ENCODE measurements at regions not wholly inside any gene's neighbourhood (a gene's known extent, or its start where the extent isn't known, plus 50 kb on each side); places are given as distances from the start of the nearest gene placed in this dataset.

DNA sequence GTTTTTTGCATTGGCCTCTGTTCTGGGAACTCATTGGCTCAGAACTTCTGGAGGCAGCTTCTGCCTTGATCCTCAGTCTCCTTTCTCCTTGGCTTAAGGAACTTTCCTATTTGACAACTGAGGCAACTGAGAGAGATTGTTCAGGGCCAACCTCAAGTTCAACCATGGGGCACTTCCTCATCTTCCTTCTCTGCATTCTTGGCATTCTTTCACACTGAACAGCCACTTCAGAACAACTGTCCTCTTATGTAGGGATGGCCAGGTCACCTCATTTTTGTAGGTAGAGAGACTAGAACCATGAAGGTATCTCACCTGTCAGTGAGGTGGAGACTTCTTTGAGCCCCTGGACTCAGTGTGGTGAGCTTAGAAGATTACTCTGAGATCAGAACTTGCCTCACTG is 63.0 kb upstream of the NRXN3 start:
- H3K4me3 ChIP-seq (ENCODE audit: low read depth in 1 of 3, low read length in 3 of 3), result no peak overlapping the region
- no peaks in the 10 kb centered on the region for H3K4me1 ChIP-seq (ENCODE audit: control insufficient read depth in 4 of 4, insufficient read depth in 4 of 4, low read length in 3 of 4)
- no peak for DNase-seq (ENCODE audit: low spot score)
- no peak overlapping the region for H3K9ac ChIP-seq (ENCODE audit: low read depth in 1 of 2, low read length in 2 of 2)
- H3K9me3 ChIP-seq (ENCODE audit: control insufficient read depth in 4 of 4, low read length in 3 of 4), result no peaks in the 10 kb centered on the region
- no peaks in the 10 kb centered on the region for H3K36me3 ChIP-seq (ENCODE audit: control insufficient read depth in 4 of 4, insufficient read depth in 3 of 4, low read depth in 1 of 4, low read length in 3 of 4)
- TF ChIP-seq, protein P1, sequence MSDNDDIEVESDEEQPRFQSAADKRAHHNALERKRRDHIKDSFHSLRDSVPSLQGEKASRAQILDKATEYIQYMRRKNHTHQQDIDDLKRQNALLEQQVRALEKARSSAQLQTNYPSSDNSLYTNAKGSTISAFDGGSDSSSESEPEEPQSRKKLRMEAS (IDR thresholded peaks at IDR 0.05), result no peak
- TF ChIP-seq SP1 (IDR thresholded peaks at IDR 0.05) (no peak), GABPA (IDR thresholded peaks at IDR 0.05 in 1 of 2, conservative IDR thresholded peaks at IDR 0.05 in 1 of 2) (no peak), RXRA (IDR thresholded peaks at IDR 0.05) (no peak), FOXA2 (IDR thresholded peaks at IDR 0.05) (no peak), HNF4A (conservative IDR thresholded peaks at IDR 0.05) (no peak), YY1 (IDR thresholded peaks at IDR 0.05) (no peak), RAD21 (IDR thresholded peaks at IDR 0.05) (no peak), EGR1 (IDR thresholded peaks at IDR 0.05; ENCODE audit: low read depth in 2 of 2) (no peak), FOXA1 (IDR thresholded peaks at IDR 0.05) (no peak), NR2F2 (IDR thresholded peaks at IDR 0.05) (no peak), JUND (IDR thresholded peaks at IDR 0.05) (no peak), TAF1 (conservative IDR thresholded peaks at IDR 0.05) (no peak)
- TF ChIP-seq, protein P2, sequence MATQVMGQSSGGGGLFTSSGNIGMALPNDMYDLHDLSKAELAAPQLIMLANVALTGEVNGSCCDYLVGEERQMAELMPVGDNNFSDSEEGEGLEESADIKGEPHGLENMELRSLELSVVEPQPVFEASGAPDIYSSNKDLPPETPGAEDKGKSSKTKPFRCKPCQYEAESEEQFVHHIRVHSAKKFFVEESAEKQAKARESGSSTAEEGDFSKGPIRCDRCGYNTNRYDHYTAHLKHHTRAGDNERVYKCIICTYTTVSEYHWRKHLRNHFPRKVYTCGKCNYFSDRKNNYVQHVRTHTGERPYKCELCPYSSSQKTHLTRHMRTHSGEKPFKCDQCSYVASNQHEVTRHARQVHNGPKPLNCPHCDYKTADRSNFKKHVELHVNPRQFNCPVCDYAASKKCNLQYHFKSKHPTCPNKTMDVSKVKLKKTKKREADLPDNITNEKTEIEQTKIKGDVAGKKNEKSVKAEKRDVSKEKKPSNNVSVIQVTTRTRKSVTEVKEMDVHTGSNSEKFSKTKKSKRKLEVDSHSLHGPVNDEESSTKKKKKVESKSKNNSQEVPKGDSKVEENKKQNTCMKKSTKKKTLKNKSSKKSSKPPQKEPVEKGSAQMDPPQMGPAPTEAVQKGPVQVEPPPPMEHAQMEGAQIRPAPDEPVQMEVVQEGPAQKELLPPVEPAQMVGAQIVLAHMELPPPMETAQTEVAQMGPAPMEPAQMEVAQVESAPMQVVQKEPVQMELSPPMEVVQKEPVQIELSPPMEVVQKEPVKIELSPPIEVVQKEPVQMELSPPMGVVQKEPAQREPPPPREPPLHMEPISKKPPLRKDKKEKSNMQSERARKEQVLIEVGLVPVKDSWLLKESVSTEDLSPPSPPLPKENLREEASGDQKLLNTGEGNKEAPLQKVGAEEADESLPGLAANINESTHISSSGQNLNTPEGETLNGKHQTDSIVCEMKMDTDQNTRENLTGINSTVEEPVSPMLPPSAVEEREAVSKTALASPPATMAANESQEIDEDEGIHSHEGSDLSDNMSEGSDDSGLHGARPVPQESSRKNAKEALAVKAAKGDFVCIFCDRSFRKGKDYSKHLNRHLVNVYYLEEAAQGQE (IDR thresholded peaks at IDR 0.05), result no peak
- TF ChIP-seq, protein P3, sequence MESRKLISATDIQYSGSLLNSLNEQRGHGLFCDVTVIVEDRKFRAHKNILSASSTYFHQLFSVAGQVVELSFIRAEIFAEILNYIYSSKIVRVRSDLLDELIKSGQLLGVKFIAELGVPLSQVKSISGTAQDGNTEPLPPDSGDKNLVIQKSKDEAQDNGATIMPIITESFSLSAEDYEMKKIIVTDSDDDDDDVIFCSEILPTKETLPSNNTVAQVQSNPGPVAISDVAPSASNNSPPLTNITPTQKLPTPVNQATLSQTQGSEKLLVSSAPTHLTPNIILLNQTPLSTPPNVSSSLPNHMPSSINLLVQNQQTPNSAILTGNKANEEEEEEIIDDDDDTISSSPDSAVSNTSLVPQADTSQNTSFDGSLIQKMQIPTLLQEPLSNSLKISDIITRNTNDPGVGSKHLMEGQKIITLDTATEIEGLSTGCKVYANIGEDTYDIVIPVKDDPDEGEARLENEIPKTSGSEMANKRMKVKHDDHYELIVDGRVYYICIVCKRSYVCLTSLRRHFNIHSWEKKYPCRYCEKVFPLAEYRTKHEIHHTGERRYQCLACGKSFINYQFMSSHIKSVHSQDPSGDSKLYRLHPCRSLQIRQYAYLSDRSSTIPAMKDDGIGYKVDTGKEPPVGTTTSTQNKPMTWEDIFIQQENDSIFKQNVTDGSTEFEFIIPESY (IDR thresholded peaks at IDR 0.05), result no peak
- TF ChIP-seq, protein P4, sequence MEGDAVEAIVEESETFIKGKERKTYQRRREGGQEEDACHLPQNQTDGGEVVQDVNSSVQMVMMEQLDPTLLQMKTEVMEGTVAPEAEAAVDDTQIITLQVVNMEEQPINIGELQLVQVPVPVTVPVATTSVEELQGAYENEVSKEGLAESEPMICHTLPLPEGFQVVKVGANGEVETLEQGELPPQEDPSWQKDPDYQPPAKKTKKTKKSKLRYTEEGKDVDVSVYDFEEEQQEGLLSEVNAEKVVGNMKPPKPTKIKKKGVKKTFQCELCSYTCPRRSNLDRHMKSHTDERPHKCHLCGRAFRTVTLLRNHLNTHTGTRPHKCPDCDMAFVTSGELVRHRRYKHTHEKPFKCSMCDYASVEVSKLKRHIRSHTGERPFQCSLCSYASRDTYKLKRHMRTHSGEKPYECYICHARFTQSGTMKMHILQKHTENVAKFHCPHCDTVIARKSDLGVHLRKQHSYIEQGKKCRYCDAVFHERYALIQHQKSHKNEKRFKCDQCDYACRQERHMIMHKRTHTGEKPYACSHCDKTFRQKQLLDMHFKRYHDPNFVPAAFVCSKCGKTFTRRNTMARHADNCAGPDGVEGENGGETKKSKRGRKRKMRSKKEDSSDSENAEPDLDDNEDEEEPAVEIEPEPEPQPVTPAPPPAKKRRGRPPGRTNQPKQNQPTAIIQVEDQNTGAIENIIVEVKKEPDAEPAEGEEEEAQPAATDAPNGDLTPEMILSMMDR (IDR thresholded peaks at IDR 0.05; ENCODE audit: low read depth, low read length, missing input control), result no peak
- no peak overlapping the region for H3K27ac ChIP-seq (ENCODE audit: low read depth in 1 of 2, low read length in 2 of 2)
- peaks cover 0 to 4% (median 0%) of the 10 kb centered on the region in 4 donors for H3K27me3 ChIP-seq (ENCODE audit: control insufficient read depth in 4 of 4, insufficient read depth in 4 of 4, low read length in 3 of 4)

DNA sequence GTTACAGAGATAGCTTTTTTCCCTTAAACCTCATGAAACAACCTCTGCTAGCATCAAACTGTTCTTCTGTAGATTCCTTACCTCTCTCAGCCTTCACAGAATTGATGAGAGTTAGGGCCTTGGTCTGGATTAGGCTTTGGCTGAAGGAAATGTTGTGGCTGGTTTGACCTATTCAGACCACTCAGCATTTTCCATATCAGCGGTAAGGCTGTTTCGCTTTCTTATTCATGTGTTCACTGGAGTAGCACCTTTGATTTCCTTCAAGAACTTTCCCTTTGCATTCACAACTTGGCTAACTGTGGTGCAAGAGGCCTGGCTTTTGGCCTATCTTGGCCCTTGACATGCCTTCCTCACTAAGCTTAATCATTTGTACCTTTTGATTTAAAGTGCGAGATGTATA is 50.7 kb upstream of the NRXN3 start:
- no peaks in the 10 kb centered on the region for H3K36me3 ChIP-seq (ENCODE audit: control insufficient read depth in 4 of 4, insufficient read depth in 3 of 4, low read depth in 1 of 4, low read length in 3 of 4)
- H3K27me3 ChIP-seq (ENCODE audit: control insufficient read depth in 4 of 4, insufficient read depth in 4 of 4, low read length in 3 of 4), result no peaks in the 10 kb centered on the region
- H3K4me3 ChIP-seq (ENCODE audit: low read depth in 1 of 3, low read length in 3 of 3), result no peak overlapping the region
- WGBS, result 90% methylated on average over 3 of the region's 3 CpGs
- H3K27ac ChIP-seq (ENCODE audit: low read depth in 1 of 2, low read length in 2 of 2), result no peak overlapping the region
- H3K9ac ChIP-seq (ENCODE audit: low read depth in 1 of 2, low read length in 2 of 2), result no peak overlapping the region
- peaks cover 0 to 1% (median 0%) of the 10 kb centered on the region in 4 donors for H3K9me3 ChIP-seq (ENCODE audit: control insufficient read depth in 4 of 4, low read length in 3 of 4)
- TF ChIP-seq NR2F2 (IDR thresholded peaks at IDR 0.05) (no peak), FOXA1 (IDR thresholded peaks at IDR 0.05) (no peak)
- TF ChIP-seq, protein P5, sequence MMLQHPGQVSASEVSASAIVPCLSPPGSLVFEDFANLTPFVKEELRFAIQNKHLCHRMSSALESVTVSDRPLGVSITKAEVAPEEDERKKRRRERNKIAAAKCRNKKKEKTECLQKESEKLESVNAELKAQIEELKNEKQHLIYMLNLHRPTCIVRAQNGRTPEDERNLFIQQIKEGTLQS (IDR thresholded peaks at IDR 0.05), result no peak
- DNase-seq (ENCODE audit: low spot score), result no peak
- no peaks in the 10 kb centered on the region for H3K4me1 ChIP-seq (ENCODE audit: control insufficient read depth in 4 of 4, insufficient read depth in 4 of 4, low read length in 3 of 4)
